ENCODE measurements at regions not wholly inside any gene's neighbourhood (a gene's known extent, or its start where the extent isn't known, plus 50 kb on each side); places are given as distances from the start of the nearest gene placed in this dataset.

GRCh38 chr4:35189988-35190613 is 1054.2 kb downstream of the ARAP2 start:
- H3K36me3 ChIP-seq (ENCODE audit: control insufficient read depth in 2 of 4, insufficient read depth in 4 of 4, low read length in 3 of 4) = no peaks in the 10 kb centered on the region
- WGBS, 2 experiments (ENCODE audit: extremely low coverage in 1 of 2, insufficient coverage in 1 of 2, insufficient read length in 1 of 2, insufficient replicate concordance in 2 of 2, low coverage in 1 of 2, low lambda C conversion rate in 2 of 2, missing lambda C conversion rate in 1 of 2) = 46% methylated on average over 3 of the region's 3 CpGs; no CpG with 5 or more reads in 1 of the 2 experiments

More at GRCh38 chr4:35189988-35190613, 1054.2 kb downstream of the ARAP2 start:
- Histone ChIP-seq H3K18ac (ENCODE audit: extremely low read depth, low read length) (no peak overlapping the region), H2AFZ (ENCODE audit: low read length) (no peak overlapping the region), H2AK5ac (ENCODE audit: low read depth, low read length) (no peak overlapping the region), H3K9ac (replicated peaks in 1 of 4; ENCODE audit: extremely low read depth in 1 of 4, low read depth in 3 of 4, low read length in 3 of 4) (no peak overlapping the region), H2BK12ac (ENCODE audit: low read depth, low read length) (no peak overlapping the region), H3K79me2 (ENCODE audit: control insufficient read depth in 1 of 2, insufficient read depth in 2 of 2, low read length in 2 of 2) (no peaks in the 10 kb centered on the region), H2BK15ac (ENCODE audit: low read length) (no peak overlapping the region), H3K4ac (replicated peaks; ENCODE audit: insufficient read length, low read depth, low read length) (no peak overlapping the region), H3K23ac (ENCODE audit: insufficient read length) (no peak overlapping the region), H3K4me3 (ENCODE audit: extremely low read depth in 1 of 4, insufficient read depth in 2 of 4, low read depth in 3 of 4, low read length in 4 of 4) (no peak overlapping the region), H3K27ac (ENCODE audit: low read depth, low read length) (no peak overlapping the region), H2BK20ac (ENCODE audit: low read length) (no peak overlapping the region), H3K79me1 (ENCODE audit: low read depth, low read length) (no peaks in the 10 kb centered on the region), H3K4me2 (ENCODE audit: insufficient read depth in 1 of 2, low read depth in 2 of 2, low read length in 2 of 2) (no peak overlapping the region), H4K20me1 (replicated peaks in 1 of 2; ENCODE audit: control insufficient read depth in 1 of 2, insufficient read depth in 2 of 2, low read length in 2 of 2) (no peaks in the 10 kb centered on the region), H2BK120ac (replicated peaks; ENCODE audit: low read depth, low read length) (no peak overlapping the region), H3K9me3 (ENCODE audit: insufficient read depth in 2 of 2, low read depth in 1 of 2, low read length in 1 of 2) (no peaks in the 10 kb centered on the region), H3K14ac (ENCODE audit: insufficient read length) (no peak overlapping the region), H4K5ac (ENCODE audit: insufficient read length, low read depth, low read length) (no peak overlapping the region), H3K56ac (replicated peaks; ENCODE audit: insufficient read length, low read depth, low read length) (no peak overlapping the region), H4K91ac (replicated peaks; ENCODE audit: insufficient read length, low read length) (no peak overlapping the region), H3K4me1 (replicated peaks in 1 of 4; ENCODE audit: control insufficient read depth in 3 of 4, insufficient read depth in 4 of 4, low read length in 3 of 4) (no peaks in the 10 kb centered on the region), H2BK5ac (ENCODE audit: low read depth, low read length) (no peak overlapping the region), H3K23me2 (ENCODE audit: low read depth, low read length) (no peaks in the 10 kb centered on the region), H3K27me3 (replicated peaks in 1 of 4; ENCODE audit: control insufficient read depth in 3 of 4, extremely low read depth in 1 of 4, insufficient read depth in 3 of 4, low read length in 3 of 4) (no peaks in the 10 kb centered on the region), H4K8ac (ENCODE audit: extremely low read depth, insufficient read depth, low read length) (no peak overlapping the region)
- FAIRE-seq (no peak), DNase-seq (ENCODE audit: low read depth in 1 of 2, low spot score in 2 of 2) (no peak)
- ChIA-PET CTCF (ENCODE audit: partially characterized antibody) (no interaction called here), POLR2A (ENCODE audit: partially characterized antibody) (no interaction called here)
- no peak for TF ChIP-seq TAF7 (optimal IDR thresholded peaks at IDR 0.05; ENCODE audit: borderline replicate concordance, low read depth, low read length)
- TF ChIP-seq, protein P1, sequence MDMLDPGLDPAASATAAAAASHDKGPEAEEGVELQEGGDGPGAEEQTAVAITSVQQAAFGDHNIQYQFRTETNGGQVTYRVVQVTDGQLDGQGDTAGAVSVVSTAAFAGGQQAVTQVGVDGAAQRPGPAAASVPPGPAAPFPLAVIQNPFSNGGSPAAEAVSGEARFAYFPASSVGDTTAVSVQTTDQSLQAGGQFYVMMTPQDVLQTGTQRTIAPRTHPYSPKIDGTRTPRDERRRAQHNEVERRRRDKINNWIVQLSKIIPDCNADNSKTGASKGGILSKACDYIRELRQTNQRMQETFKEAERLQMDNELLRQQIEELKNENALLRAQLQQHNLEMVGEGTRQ (IDR thresholded peaks at IDR 0.05; ENCODE audit: low read length) = no peak
- no peak for TF ChIP-seq JUN (IDR thresholded peaks at IDR 0.05; ENCODE audit: low read depth, low read length)
- TF ChIP-seq PHF8 (conservative IDR thresholded peaks at IDR 0.05; ENCODE audit: low read depth, low read length) = no peak
- no peak for TF ChIP-seq RXRA (IDR thresholded peaks at IDR 0.05; ENCODE audit: insufficient read depth, low read depth, low read length)
- no peak for TF ChIP-seq EZH2 (IDR thresholded peaks at IDR 0.05; ENCODE audit: low read depth, low read length, severe bottlenecking)
- TF ChIP-seq TEAD4 (IDR thresholded peaks at IDR 0.05; ENCODE audit: low read depth, low read length) = no peak
